Esophagus muscularis mucosa (tissue), 4 donors: ENCODE measurements at regions not wholly inside any gene's neighbourhood (a gene's known extent, or its start where the extent isn't known, plus 50 kb on each side); places are given as distances from the start of the nearest gene placed in this dataset.

Experiments
- DNase-seq: peaks from one replicate; pipeline ENCODE4 v3.0.0-alpha.2; 2017; ENCODE audit errors: extremely low spot score
- H3K27ac ChIP-seq, 4 donors: fragments of 200-600 bp; sonication (generic); replicated peaks in 1 of 4; 1 replicate in 3 of 4; 2 replicates in 1 of 4; pipeline ENCODE4 v1.5.1; 2016 to 2019; ENCODE audit warnings: mild to moderate bottlenecking in 1 of 4
- H3K27me3 ChIP-seq, 4 donors: fragments of 200-600 bp; sonication (generic); one replicate each; pipeline versions ENCODE4 v1.5.1 to v1.6.0; 2016 to 2019
- H3K36me3 ChIP-seq, 4 donors: fragments of 200-600 bp; sonication (generic); one replicate each; pipeline ENCODE4 v1.5.1; 2016 to 2019
- H3K4me1 ChIP-seq, 4 donors: fragments of 200-600 bp; sonication (generic); one replicate each; pipeline ENCODE4 v1.5.1; 2016 to 2019
- H3K4me3 ChIP-seq, 4 donors: fragments of 200-600 bp; sonication (generic); 1 replicate in 2 of 4; 2 replicates in 2 of 4; pipeline ENCODE4 v1.5.1; 2016 to 2019; ENCODE audit warnings: mild to moderate bottlenecking in 4 of 4, moderate library complexity in 1 of 4
- H3K9me3 ChIP-seq, 4 donors: fragments of 200-600 bp; sonication (generic); 1 replicate in 3 of 4; 2 replicates in 1 of 4; pipeline ENCODE4 v1.5.1; 2016 to 2019
- EP300 ChIP-seq: sonication (generic); formaldehyde crosslinking; IDR thresholded peaks from one replicate; pipeline ENCODE4 v1.6.1; 2017; ENCODE audit warnings: antibody characterized with exemption
- POLR2A ChIP-seq: fragments of 450-650 bp; IDR thresholded peaks from one replicate; pipeline ENCODE4 v1.6.1; 2017; ENCODE audit warnings: antibody characterized with exemption, moderate library complexity, mild to moderate bottlenecking, low read depth
- POLR2AphosphoS5 ChIP-seq, 2 donors: sonication (generic); formaldehyde crosslinking; IDR thresholded peaks; one replicate each; pipeline ENCODE4 v1.6.1; 2017; ENCODE audit warnings: antibody characterized with exemption in 2 of 2
- WGBS: methylation state at CpG from one replicate; pipeline ENCODE4 v1.1.5; 2018; 5-methylcytosine and 5-hydroxymethylcytosine counted together
- intact Hi-C: fragments of 100-400 bp; cut with DNase I; formaldehyde crosslinking; loops from one replicate; pipeline ENCODE4 v1.15.1; 2023
- TF ChIP-seq, protein P1 (sequence below), 3 experiments: fragments of 200-600 bp in 2 of 3; fragments of 450-650 bp in 1 of 3; sonication (generic) in 2 of 3; IDR thresholded peaks; one replicate each; pipeline ENCODE4 v1.5.1; 2017 to 2019; ENCODE audit warnings: antibody characterized with exemption in 3 of 3, mild to moderate bottlenecking in 2 of 3, moderate library complexity in 1 of 3

DNA sequence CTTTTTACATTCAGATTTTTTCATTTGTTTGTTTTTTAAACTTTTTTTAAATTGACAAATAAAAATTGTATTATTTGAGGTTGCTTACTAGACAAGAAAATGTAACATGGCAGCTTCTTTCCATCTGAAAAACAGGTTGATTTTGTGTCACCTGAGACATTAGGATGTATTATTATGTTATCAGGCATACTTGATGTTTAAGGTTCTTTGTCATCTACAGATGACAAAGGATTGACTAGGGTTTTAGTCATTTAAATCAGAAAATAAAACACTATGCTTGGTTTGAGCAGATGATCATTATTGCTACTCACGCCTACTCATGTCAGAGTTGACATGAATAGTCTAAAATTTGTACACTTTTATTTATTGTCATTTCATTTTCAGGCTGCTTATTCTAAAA lies 1494.5 kb downstream of the SLITRK5 start:
- TF ChIP-seq POLR2AphosphoS5 (IDR thresholded peaks at IDR 0.05) = no peak
- no peak for TF ChIP-seq EP300
- TF ChIP-seq, protein P1, sequence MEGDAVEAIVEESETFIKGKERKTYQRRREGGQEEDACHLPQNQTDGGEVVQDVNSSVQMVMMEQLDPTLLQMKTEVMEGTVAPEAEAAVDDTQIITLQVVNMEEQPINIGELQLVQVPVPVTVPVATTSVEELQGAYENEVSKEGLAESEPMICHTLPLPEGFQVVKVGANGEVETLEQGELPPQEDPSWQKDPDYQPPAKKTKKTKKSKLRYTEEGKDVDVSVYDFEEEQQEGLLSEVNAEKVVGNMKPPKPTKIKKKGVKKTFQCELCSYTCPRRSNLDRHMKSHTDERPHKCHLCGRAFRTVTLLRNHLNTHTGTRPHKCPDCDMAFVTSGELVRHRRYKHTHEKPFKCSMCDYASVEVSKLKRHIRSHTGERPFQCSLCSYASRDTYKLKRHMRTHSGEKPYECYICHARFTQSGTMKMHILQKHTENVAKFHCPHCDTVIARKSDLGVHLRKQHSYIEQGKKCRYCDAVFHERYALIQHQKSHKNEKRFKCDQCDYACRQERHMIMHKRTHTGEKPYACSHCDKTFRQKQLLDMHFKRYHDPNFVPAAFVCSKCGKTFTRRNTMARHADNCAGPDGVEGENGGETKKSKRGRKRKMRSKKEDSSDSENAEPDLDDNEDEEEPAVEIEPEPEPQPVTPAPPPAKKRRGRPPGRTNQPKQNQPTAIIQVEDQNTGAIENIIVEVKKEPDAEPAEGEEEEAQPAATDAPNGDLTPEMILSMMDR (IDR thresholded peaks at IDR 0.05) = no peak
- no peak for TF ChIP-seq POLR2A
- Histone ChIP-seq H3K4me1 (no peaks in the 10 kb centered on the region), H3K27ac (no peak overlapping the region), H3K9me3 (no peaks in the 10 kb centered on the region), H3K4me3 (no peak overlapping the region), H3K36me3 (no peaks in the 10 kb centered on the region), H3K27me3 (no peaks in the 10 kb centered on the region)
- 62% methylated on average over 1 of the region's 1 CpG for WGBS
- intact Hi-C loops = no loop called here
- no peak for DNase-seq

DNA sequence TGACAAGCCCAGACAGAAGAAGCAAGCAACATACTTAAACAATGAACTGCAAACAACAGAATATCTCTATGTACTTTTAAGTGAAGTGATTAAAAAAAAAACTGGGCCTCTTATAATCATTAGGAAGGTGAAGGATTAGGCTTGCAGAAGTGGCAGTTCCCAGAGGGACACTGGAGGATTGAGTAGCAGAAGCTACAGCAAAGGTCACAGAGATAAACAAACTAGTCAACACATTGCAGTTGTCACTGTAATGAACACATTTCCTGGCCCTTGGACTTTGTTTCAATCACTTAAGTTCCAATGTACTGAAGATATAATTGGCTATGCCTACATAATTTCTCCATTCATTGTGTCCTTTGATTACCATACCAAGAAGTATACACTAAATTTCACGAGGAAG lies 1498.8 kb downstream of the SLITRK5 start:
- WGBS = 79% methylated on average over 1 of the region's 1 CpG
- intact Hi-C loops = no loop called here
- TF ChIP-seq EP300 = no peak
- TF ChIP-seq, protein P1 (IDR thresholded peaks at IDR 0.05) = no peak

DNA sequence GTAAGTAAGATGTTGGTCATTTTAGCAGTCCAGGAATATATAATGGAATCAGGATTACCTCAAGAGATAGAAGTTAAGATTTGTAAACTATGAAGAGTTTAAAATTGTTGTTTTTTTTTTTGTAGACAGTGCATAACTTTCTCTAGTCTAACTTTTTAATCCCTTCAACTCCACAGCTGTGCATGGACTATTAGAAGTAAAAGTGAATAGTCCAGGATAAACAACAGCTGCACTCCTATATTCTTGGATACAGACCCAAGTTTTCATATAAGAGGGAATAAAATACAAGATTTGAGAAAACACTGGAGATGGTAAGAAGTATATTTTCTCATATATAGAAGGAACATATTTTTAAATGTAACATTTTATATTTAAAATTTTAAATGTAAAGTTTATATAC lies 1509.9 kb downstream of the SLITRK5 start:
- peaks cover 0 to 2% (median 0%) of the 10 kb centered on the region in 4 donors for H3K9me3 ChIP-seq
- no peaks in the 10 kb centered on the region for H3K4me1 ChIP-seq
- no peak overlapping the region for H3K4me3 ChIP-seq
- intact Hi-C loops = no loop called here
- no peaks in the 10 kb centered on the region for H3K27me3 ChIP-seq
- TF ChIP-seq POLR2AphosphoS5 (IDR thresholded peaks at IDR 0.05) = no peak
- TF ChIP-seq POLR2A = no peak
- no peak for TF ChIP-seq EP300
- TF ChIP-seq, protein P1 (IDR thresholded peaks at IDR 0.05) = no peak
- H3K36me3 ChIP-seq = no peaks in the 10 kb centered on the region
- DNase-seq = no peak
- H3K27ac ChIP-seq = no peak overlapping the region

More for the DNA sequence above, 1498.8 kb downstream of the SLITRK5 start:
- H3K4me1 ChIP-seq = no peaks in the 10 kb centered on the region
- no peaks in the 10 kb centered on the region for H3K9me3 ChIP-seq
- no peaks in the 10 kb centered on the region for H3K36me3 ChIP-seq
- no peak overlapping the region for H3K27ac ChIP-seq
- no peak overlapping the region for H3K4me3 ChIP-seq
- DNase-seq = no peak
- no peaks in the 10 kb centered on the region for H3K27me3 ChIP-seq

DNA sequence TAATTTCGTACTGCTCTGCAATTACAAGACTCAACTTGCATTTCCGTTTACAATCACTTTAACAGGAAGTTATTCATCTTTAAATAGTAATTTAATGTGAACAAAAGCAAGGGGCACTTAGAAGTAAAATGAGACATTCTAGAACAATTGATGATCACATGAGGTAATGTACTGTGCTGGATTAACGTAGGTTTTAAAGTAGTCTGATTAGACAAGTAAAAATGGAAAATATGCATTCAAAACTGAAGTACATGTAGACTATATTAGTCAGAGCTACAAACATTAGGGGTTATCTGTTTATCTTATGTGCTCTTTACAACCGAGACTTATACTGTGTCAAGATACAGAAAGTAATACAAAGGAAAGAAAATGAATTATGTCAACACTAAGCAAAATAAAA lies 1528.0 kb downstream of the SLITRK5 start:
- intact Hi-C loops = no loop called here
- Histone ChIP-seq H3K27me3 (no peaks in the 10 kb centered on the region), H3K9me3 (no peaks in the 10 kb centered on the region), H3K4me1 (no peaks in the 10 kb centered on the region), H3K36me3 (no peaks in the 10 kb centered on the region), H3K27ac (no peak overlapping the region), H3K4me3 (no peak overlapping the region)
- 29% methylated on average over 4 of the region's 4 CpGs for WGBS
- TF ChIP-seq, protein P1 (IDR thresholded peaks at IDR 0.05) = no peak
- no peak for TF ChIP-seq EP300
- TF ChIP-seq POLR2A = no peak
- no peak for TF ChIP-seq POLR2AphosphoS5 (IDR thresholded peaks at IDR 0.05)
- no peak for DNase-seq

DNA sequence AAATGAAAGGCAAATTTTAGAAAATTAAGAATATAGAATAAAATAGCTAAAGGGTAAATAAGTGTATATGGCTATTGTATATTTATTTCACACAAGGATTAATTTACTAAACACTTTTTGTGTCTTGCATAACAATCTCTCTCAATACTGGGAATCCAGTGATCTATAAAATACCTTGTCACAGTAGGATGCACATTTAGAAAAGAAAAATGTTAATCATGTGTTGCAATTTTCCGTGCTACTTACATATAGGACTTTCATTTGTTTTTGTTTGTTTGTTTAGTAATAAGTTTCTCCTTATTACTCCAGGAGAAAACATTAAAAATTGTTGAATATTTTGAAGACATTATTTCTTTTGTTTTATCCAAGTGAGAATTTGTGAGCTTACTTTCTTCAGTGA lies 1533.3 kb downstream of the SLITRK5 start:
- intact Hi-C loops = no loop called here
- H3K36me3 ChIP-seq = no peaks in the 10 kb centered on the region

More for the DNA sequence above, 1533.3 kb downstream of the SLITRK5 start:
- Histone ChIP-seq H3K27ac (no peak overlapping the region), H3K4me3 (no peak overlapping the region), H3K27me3 (no peaks in the 10 kb centered on the region), H3K4me1 (no peaks in the 10 kb centered on the region), H3K9me3 (no peaks in the 10 kb centered on the region)
- TF ChIP-seq POLR2A = no peak
- WGBS = 97% methylated on average over 1 of the region's 1 CpG
- DNase-seq = no peak
